Right atrium auricular region (tissue), 2 donors: ENCODE measurements at regions not wholly inside any gene's neighbourhood (a gene's known extent, or its start where the extent isn't known, plus 50 kb on each side); places are given as distances from the start of the nearest gene placed in this dataset.

ENCODE experiments used
- DNase-seq: peaks from one replicate; pipeline ENCODE4 v3.0.0-alpha.2; 2019; ENCODE audit warnings: low spot score
- H3K27ac ChIP-seq, 2 donors: fragments of 200-600 bp; sonication (generic); 1 replicate in 1 of 2; 2 replicates in 1 of 2; pipeline ENCODE4 v1.5.1; 2016 to 2019
- H3K27me3 ChIP-seq, 2 donors: fragments of 200-600 bp; sonication (generic); one replicate each; pipeline versions ENCODE4 v1.5.1 to v1.6.0; 2017 to 2019
- H3K36me3 ChIP-seq: fragments of 200-600 bp; sonication (generic); one replicate; pipeline ENCODE4 v1.5.1; 2016
- H3K4me1 ChIP-seq, 2 donors: fragments of 200-600 bp; sonication (generic); one replicate each; pipeline versions ENCODE4 v1.5.1 to v1.6.0; 2017 to 2019
- H3K4me3 ChIP-seq, 2 donors: fragments of 200-600 bp; sonication (generic); 1 replicate in 1 of 2; 2 replicates in 1 of 2; pipeline ENCODE4 v1.5.1; 2017 to 2019; ENCODE audit warnings: mild to moderate bottlenecking in 1 of 2, moderate library complexity in 1 of 2
- H3K9me3 ChIP-seq, 2 donors: fragments of 200-600 bp; sonication (generic); one replicate each; pipeline ENCODE4 v1.5.1; 2019
- CTCF ChIP-seq, 2 donors: fragments of 200-600 bp; sonication (generic); IDR thresholded peaks; one replicate each; pipeline ENCODE4 v1.5.1; 2019; ENCODE audit warnings: antibody characterized with exemption in 2 of 2

- TF ChIP-seq CTCF (IDR thresholded peaks at IDR 0.05), result no peak
- no peaks in the 10 kb centered on the region for H3K27me3 ChIP-seq
- no peaks in the 10 kb centered on the region for H3K4me1 ChIP-seq
- no peaks in the 10 kb centered on the region for H3K9me3 ChIP-seq
- no peak overlapping the region for H3K4me3 ChIP-seq
- no peak overlapping the region for H3K27ac ChIP-seq
- no peak for DNase-seq
- no peaks in the 10 kb centered on the region for H3K36me3 ChIP-seq
Measured at GRCh38 chr2:59887366-59887765, 666.1 kb downstream of the BCL11A start.

GRCh38 chr2:59886759-59887158 lies 666.7 kb downstream of the BCL11A start:
- H3K4me1 ChIP-seq, result no peaks in the 10 kb centered on the region
- H3K4me3 ChIP-seq, result no peak overlapping the region
- TF ChIP-seq CTCF (IDR thresholded peaks at IDR 0.05), result no peak
- no peak for DNase-seq
- no peaks in the 10 kb centered on the region for H3K36me3 ChIP-seq
- no peaks in the 10 kb centered on the region for H3K9me3 ChIP-seq
- H3K27ac ChIP-seq, result no peak overlapping the region
- H3K27me3 ChIP-seq, result no peaks in the 10 kb centered on the region

- Histone ChIP-seq H3K27ac (no peak overlapping the region), H3K9me3 (no peaks in the 10 kb centered on the region), H3K4me1 (no peaks in the 10 kb centered on the region), H3K27me3 (no peaks in the 10 kb centered on the region), H3K36me3 (no peaks in the 10 kb centered on the region), H3K4me3 (no peak overlapping the region)
- no peak for DNase-seq
- TF ChIP-seq CTCF (IDR thresholded peaks at IDR 0.05), result no peak
Measured at GRCh38 chr2:59885541-59885940, 667.9 kb downstream of the BCL11A start.

GRCh38 chr2:59884166-59884565 lies 669.3 kb downstream of the BCL11A start:
- no peak for TF ChIP-seq CTCF (IDR thresholded peaks at IDR 0.05)
- Histone ChIP-seq H3K27me3 (no peaks in the 10 kb centered on the region), H3K9me3 (no peaks in the 10 kb centered on the region), H3K4me3 (no peak overlapping the region), H3K36me3 (no peaks in the 10 kb centered on the region), H3K27ac (no peak overlapping the region), H3K4me1 (no peaks in the 10 kb centered on the region)
- no peak for DNase-seq

GRCh38 chr2:59882822-59883221 lies 670.6 kb downstream of the BCL11A start:
- TF ChIP-seq CTCF (IDR thresholded peaks at IDR 0.05), result no peak
- H3K27ac ChIP-seq, result no peak overlapping the region
- H3K4me3 ChIP-seq, result no peak overlapping the region
- H3K36me3 ChIP-seq, result no peaks in the 10 kb centered on the region
- H3K4me1 ChIP-seq, result no peaks in the 10 kb centered on the region
- no peak for DNase-seq
- H3K27me3 ChIP-seq, result no peaks in the 10 kb centered on the region
- no peaks in the 10 kb centered on the region for H3K9me3 ChIP-seq

- Histone ChIP-seq H3K27ac (no peak overlapping the region), H3K36me3 (no peaks in the 10 kb centered on the region), H3K27me3 (no peaks in the 10 kb centered on the region), H3K4me3 (no peak overlapping the region), H3K9me3 (no peaks in the 10 kb centered on the region), H3K4me1 (no peaks in the 10 kb centered on the region)
- TF ChIP-seq CTCF (IDR thresholded peaks at IDR 0.05), result no peak
- DNase-seq, result no peak
Measured at GRCh38 chr2:59882279-59882678, 671.2 kb downstream of the BCL11A start.
